GM18858 (cell line): ENCODE measurements at regions not wholly inside any gene's neighbourhood (a gene's known extent, or its start where the extent isn't known, plus 50 kb on each side); places are given as distances from the start of the nearest gene placed in this dataset.
"Not testable (repeated sequence)": the region's sequence is repeated elsewhere in the genome, so short reads cannot be mapped to it uniquely, and the experiment has no call there.

ENCODE experiments used
- ATAC-seq: cut with Tn5 transposase; IDR thresholded peaks from one replicate; pipeline ENCODE4 v1.9.1; 2021; ENCODE audit not compliant: unreplicated experiment

DNA sequence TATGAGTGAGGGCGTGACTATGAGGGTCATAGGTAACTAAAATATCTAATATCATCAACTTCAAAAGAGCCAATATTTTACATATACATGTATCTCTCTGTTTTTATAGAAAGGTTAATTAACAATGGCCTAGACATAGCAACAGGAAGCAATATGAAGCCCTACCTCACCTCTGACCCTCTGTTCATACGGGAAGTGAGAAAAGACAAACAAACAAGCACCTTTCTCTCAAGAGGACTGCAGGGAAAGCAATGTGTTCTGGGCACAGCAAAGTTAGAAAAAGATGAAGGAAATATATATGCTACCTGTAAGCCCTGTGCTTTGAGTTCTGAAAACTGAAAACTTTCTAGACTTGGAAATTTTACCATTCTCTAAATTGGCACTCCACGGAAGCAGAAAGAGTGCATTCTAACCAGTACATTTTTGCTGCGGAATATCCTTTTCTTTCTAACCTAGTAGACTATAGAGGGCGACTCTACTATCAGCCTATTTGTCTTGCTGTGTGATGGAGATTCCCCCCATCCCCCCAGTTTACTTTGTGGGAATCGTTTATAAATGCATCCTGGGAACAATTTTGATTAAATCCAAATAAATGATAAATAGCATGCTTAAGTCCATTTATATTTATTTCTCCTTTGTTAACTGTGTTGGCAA, 830.4 kb upstream of the FAT3 start:
- no peak for ATAC-seq

DNA sequence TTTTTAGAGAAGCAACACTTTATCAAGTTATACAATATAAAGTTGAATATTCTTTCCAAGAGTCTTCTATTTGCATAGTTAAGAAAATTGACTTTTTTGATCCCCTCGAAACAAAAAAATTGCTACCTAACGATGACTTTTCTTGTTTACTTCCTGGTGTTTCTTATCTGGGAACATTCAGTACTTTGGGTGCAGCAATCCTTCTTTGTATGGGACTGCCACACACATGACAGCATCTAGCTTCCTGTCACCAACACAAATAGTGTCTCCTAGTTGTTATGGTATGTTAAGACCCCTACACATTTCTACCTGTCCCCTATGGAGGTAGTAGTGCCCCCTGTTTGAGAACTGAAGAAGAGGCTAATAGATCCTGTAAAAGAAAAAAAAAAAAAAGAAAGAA, 841.7 kb upstream of the FAT3 start:
- ATAC-seq, result no peak

DNA sequence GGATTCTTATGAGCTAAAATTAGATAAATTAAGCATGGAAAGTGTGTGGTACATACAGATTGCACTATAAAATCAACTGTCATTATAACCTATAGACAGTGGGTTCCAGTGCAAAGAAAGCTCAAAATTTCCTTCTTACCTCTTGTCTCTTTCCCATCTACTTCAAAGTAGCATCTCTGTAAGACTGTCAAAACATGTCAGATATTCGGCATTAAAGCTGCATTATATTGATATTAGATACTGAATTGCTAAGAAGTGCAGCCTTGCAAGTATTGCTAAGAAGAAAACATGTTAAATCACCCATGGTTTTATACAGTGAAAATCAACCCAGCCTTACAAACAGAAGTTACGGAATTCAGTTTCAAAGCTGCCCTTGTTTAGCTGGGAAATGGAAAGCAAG, 849.8 kb upstream of the FAT3 start:
- no peak for ATAC-seq

DNA sequence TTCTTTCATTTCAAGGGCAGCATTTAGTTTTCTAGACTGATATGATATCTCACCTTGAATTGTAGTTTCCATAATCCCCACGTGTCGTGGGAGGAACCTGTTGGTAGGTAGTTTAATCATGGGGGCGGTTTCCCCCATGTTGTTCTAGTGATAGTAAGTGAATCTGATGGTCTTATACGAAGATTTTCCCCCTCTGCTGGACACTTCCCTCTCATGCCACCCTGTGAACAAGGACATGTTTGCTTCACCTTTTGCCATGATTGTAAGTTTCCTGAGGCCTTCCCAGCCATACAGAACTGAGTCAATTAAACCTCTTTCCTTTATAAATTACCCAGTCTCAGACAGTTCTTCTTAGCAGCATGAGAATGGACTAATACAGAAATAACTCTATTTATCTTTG, 851.1 kb upstream of the FAT3 start:
- ATAC-seq, result no peak

DNA sequence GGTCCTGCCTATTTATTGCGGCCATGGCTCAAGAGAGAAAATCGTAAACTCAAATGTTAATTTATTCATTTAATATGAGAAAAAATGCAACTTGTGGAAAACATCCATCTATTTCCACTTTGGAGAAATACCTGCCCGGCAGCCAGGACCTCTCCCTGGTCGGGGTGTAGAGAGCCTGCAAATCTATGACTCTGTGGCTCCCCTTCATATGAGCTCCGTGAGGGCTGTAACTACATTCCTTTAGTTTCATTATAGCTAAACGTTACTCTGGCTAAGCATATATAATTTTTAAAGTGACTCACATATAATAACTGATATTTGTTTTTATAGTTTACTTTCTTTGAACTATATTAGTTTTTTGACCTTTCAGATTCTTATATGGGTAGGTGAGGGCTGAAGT, 857.8 kb upstream of the FAT3 start:
- ATAC-seq, result no peak

DNA sequence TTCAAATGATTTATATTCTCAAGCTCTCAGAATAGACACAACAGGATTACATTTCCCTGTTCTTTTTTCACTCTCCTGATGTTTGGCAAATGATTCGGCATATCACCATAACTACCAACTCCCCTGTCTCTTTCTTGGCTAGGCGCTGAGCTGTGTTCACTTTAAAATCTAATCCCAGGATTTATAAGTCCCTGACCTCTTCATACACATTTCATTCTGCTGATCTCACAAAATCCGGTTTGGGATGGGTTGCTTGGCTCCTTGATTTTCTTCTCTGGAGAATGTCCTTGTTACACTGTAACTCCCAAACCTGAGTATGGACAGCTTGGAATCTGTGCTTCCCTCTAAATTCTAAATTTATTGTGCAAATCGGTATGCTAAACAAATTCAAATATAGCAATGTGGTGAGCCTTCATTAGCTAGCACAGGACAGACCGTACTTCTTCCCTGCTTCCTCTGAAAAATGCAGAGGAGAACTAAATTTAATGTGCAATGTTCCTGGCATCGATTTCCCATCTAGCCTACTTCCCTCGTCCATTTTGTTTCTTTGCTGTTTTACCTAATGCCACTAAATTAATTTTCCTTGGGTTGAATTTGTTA, 858.5 kb upstream of the FAT3 start:
- ATAC-seq, result no peak

DNA sequence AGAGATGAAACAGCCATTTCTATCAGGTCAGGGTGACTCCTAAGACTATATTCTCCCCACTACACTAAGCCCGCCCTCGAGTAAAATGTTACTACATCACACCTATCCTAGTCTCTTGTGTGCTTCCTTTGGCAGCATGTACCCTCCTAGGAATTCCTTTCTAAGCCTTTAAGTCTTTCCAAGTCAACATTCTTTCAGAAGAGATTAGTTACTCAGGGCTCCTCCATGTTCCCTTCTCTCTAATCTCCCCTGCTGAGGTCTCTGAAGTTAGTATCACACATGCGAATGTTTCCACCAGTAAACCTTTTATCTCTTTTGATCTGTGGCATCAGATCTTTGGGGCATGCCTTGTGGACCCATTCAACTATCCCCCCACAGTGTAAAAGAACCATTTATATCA, 873.7 kb upstream of the FAT3 start:
- ATAC-seq, result no peak

DNA sequence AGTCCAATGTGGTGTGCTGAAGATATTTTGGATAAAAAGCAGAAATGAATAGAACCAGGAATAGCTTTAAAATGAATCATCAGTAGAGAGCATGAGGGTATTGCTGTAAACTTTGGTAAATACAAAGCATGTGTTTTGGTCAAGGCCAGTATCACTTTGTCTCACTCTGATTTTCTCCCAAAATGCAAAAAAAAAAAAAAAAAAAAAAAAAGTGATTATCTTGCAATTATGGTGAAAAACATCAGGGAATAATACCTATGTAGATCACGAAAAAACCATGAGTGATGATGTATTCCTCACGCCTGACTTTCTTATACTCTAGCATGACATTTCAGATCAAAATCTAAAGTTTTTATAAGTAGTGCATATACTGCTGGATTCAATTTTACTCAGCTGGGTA, 897.9 kb upstream of the FAT3 start:
- ATAC-seq, result no peak

DNA sequence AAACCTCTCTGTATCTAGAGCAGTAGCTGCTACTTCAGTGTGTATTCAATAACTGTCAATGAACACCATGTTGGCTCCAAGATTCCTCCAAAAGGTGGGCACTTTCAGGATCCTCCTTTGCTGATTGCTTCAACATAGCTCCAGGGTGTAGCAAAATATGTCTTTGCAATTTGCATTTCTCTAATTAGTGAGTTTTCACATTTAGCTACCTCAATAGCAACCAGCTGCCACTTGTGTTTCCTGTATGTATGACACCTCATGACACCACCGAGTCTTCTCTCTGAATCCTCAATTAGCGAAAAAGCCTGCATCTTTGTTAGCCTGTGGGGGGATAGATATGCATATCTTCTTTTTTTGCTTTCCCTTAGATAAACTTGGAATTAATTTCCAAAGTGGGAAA, 898.3 kb upstream of the FAT3 start:
- no peak for ATAC-seq

DNA sequence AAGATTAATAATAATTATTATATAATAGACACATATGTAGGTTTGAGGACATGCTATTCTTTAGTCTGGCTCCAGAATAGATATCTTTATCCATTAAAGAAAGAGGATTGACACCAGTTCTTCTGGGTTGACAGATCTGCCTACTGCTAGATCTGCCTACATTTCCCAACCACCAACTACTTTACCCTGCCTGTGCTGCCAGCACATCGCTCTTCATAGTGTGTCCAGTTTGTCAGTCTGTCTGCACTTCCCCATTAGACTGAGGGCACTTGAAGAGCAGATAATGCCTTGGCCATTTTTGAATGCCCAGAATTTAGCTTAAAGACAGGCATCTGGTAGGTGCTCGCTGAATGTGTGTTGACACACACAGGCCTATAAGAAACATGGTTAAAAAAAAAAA, 910.1 kb upstream of the FAT3 start:
- ATAC-seq, result no peak

DNA sequence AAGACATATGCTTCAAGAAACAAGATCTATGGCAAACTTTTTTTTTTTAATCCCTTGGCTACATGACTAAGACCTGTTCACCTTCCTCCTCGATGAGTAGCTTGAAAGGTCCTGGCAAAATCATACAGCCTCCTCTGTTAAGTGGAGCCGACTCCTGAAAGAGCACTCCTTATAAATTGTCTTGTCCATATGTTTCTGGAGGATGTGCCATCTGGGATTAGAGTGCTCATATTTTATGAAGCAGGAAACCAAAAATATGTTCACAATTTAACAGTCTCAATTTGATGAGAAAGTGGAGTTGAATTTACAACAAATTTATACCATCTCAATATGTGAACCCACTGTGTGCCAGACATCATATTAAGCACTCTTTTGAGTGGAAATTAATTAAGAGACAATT, 912.1 kb upstream of the FAT3 start:
- no peak for ATAC-seq

DNA sequence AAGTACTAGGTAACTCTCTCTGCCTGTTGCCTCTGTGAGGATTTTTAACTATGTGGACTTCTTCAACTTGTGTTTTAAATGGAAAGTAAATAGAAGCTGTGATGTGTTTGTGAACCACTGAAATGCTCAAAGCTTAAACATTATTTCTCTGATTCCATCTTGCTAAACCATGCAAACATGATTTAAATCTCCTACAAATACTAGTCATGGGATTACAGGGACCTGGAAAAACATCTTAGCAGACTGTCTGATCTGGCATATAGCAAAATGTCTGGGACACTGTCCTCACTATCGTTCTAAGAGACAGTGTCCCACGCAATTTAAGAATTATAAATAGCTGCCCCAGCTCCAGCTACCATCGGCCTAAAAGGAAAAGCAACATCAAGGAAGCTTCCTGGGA, 914.5 kb upstream of the FAT3 start:
- no peak for ATAC-seq

DNA sequence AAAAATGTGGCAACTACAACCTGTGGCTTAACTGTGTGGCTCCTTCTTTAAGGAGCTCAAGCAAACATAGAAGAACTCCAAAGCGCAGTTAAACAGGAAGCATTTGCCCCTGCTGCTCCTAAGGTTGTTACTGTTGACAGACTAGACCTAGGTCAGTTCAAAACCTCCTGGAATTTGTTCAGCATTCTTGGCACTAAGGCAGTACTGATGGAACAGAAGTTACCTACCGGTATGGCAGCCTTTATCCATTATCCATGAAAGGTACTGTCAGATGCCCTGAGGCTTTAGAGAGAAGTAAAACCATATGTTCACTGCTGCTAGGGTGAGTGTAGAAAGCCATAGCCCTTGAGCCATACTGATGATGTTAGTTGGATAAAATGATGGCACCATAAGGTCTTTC, 916.5 kb upstream of the FAT3 start:
- ATAC-seq, result no peak

DNA sequence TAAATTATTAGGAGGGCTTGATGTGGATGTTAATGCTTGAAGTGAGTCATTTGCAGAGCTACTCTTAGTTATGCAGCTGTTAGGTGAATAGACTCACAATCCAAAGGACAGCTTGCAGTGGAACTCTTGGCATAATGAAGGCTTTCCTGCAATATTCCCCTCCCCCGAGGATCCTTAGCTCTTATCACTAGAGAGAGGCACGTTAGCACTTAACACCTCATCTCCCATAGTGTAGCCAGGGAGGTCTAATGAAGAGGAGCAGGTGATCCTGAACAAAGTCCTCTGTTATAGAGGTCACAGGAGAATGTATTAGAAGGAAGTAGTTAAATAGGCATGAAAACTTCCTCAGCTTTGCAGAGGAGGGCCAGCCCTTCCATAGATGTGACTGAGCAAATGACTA, 919.2 kb upstream of the FAT3 start:
- no peak for ATAC-seq

DNA sequence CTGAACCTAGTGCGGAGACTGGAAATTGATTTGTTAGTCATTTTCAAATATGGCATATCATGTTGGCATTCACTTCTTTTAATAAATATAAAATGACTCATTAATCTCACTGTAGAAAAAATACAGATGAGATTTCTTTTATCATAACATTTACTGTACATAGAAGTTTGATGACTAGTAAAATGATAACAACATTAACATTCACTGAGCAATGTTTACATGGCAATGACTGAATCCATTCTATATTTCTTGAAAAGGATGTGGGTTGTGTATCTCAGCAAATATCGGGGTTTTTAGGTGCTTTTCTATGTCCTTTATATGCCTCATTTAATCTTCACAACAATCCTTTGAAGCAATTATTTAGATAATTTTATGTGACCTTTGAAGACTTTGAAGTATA, 920.9 kb upstream of the FAT3 start:
- no peak for ATAC-seq

DNA sequence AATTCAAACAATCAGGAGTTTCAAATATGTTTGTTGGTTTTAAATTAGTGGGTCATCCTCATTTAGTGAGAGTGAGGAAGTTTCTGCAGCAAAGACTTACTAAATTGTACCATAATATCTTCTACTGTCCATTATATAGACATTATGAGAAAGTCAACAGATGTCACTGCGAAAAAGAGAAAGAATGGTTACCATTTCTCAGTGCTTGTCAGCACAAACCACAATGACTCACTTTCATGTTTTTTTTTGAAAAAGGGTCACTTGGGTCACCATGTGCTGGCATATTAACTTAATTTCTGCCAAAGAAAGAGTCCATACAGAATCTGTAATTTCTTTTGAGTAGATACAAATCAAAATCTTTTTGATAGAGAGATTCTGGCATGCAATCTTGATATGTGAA, 924.6 kb upstream of the FAT3 start:
- ATAC-seq, result peak; percentile 48

DNA sequence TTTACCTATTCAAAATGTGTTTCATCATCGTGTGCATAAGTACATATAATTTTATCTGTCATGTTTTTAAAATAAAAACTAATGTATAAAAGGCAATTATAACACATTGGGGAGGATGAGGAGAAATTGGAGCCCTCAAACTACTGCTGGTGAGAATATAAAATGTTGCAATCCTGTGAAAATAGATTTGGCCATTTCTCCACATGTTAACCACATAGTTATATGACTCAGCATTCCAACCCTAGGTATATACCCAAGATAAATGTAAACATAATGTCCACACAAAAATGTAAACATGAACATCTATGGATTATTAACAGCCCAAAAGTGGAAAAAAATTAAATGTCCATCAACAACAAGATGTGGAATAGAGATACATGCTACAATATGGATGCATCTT, 928.0 kb upstream of the FAT3 start:
- ATAC-seq, result no peak

DNA sequence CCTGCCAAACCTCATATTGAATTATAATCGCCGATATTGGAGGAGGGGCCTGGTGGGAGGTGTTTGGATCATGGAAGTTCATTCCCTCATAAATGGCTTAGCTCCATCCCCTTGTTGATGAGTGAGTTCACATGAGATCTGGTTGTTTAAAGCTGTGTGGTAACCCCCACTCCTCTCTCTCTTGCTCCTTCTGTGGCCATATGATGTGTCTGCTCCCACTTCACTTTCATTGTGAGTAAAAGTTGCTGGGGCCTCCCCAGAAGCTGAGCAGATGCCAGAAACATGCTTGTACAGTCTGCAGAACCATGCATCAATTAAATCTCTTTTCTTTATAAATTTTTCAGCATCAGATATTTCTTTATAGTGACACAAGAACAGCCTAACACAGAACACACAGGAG, 929.0 kb upstream of the FAT3 start:
- peak; percentile 61 for ATAC-seq

DNA sequence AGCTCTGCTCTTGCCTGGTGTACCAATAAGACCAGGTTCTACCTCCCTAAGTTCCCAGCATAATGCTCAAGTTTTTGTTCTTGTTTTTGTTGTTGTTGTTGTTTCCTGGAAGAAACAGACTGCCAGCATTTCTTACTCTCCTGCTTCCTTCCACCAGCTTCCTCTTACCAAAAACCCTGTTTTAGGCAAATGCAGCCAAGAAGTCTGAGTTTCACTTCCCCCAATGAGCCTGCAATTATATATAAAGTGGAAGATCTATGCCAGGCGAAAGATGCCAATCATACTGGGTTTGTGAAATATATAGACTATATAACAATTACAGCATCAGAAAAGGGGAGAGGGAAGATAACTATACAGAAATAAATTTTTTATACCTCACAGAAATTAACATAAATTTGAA, 931.5 kb upstream of the FAT3 start:
- ATAC-seq, result no peak

DNA sequence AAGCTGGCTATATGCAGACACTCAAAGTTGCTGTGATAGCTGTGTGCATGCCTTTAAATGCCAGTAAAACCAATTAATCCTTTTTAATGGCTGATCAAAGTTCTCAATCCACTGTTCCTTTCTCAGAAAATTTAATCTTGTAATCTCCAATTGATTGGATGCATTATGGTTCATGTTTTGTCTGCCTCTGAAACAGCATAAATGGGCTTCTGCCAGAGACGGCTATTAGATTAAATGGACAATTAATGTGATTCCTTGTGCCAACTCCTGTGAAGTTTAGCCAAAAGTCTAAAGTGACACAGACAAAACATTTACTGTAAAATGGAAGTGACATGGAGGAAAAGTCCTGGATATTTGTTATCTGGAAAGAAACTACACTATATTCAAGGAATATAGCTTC, 952.5 kb upstream of the FAT3 start:
- no peak for ATAC-seq

DNA sequence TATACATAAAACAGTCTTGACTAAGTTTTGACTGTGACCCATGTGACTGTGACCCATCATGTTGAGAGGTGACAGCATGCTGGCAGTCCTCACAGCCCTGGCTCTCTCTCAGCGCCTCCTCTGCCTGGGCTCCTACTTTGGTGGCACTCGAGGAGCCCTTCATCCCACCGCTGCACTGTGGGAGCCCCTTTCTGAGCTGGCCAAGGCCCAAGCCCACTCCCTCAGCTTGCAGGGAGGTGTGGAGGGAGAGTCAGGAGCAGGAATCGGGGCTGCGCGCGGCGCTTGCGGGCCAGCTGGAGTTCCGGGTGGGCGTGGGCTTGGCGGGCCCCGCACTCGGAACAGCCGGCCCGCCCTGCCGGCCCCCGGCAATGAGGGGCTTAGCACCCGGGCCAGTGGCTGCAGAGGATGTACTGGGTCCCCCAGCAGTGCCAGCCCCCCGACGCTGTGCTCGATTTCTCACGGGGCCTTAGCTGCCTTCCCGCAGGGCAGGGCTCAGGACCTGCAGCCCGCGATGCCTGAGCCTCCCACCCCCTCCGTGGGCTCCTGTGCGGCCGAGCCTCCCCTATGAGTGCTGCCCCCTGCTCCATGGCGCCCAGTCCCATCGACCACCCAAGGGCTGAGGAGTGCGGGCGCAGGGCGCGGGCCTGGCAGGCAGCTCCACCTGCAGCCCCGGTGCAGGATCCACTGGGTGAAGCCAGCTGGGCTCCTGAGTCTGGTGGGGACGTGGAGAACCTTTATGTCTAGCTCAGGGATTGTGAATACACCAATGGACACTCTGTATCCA, 955.9 kb upstream of the FAT3 start:
- ATAC-seq, result not testable (repeated sequence)

DNA sequence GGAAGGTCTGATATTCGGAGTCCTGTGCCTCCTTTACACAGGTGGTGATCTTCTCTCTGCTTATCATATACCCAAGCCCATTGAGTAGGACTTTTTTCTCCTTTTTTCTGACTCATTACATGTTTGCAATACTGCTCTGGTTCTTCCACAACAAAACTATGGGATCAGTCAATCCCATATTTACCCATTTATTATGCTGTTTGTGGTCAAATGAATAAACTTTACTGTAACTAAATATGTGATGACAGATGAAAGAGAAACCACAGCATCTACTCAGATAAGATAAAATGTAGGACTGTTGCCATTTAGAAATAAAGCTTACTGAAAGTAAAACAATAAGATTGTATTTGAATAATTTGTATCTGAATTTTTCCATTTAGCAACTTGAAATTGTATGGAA, 958.7 kb upstream of the FAT3 start:
- ATAC-seq, result no peak

DNA sequence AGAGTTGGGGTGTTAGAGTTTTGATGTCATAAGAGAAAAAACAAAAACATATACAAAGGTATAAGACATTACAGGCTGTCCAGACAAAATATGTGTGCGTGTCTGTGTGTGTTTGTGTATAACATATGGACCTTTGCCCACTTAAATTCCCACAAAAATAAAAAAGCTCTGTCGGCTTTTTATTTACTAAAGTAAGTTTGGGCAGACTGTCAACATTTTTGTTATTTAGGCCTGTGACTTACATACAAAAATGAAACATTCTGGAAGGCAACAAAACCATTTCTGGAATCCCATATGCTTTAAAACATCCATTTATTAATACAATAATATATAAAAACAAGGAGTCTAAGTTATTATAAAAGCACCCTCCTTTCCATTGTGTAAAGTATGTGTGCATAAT, 960.1 kb upstream of the FAT3 start:
- ATAC-seq, result no peak
